Neuronal stem cell (in vitro differentiated cells): ENCODE measurements at regions not wholly inside any gene's neighbourhood (a gene's known extent, or its start where the extent isn't known, plus 50 kb on each side); places are given as distances from the start of the nearest gene placed in this dataset.
A peak's percentile ranks its signal among the peaks of the same experiment; 100 is the strongest.

Source experiments
- DNase-seq: peaks from one replicate; pipeline ENCODE4 v3.0.0-alpha.2; 2013; ENCODE audit warnings: low spot score
- H2AFZ ChIP-seq: one replicate; pipeline ENCODE4 v1.6.1; 2013; ENCODE audit warnings: mild to moderate bottlenecking, low read length, inconsistent platforms
- H2AK5ac ChIP-seq: 2 replicates; pipeline ENCODE4 v1.6.1; 2013; ENCODE audit warnings: low read depth, mild to moderate bottlenecking, inconsistent platforms, low read length, moderate library complexity, mixed read lengths
- H2BK120ac ChIP-seq: 2 replicates; pipeline ENCODE4 v1.6.1; 2013; ENCODE audit warnings: low read depth, mild to moderate bottlenecking, inconsistent platforms, low read length, moderate library complexity, mixed read lengths
- H2BK12ac ChIP-seq: one replicate; pipeline ENCODE4 v1.6.1; 2013; ENCODE audit warnings: low read length, inconsistent platforms
- H2BK15ac ChIP-seq: 2 replicates; pipeline ENCODE4 v1.6.1; 2013; ENCODE audit warnings: mild to moderate bottlenecking, low read length, inconsistent platforms, mixed read lengths
- H2BK5ac ChIP-seq: one replicate; pipeline ENCODE4 v1.6.1; 2013; ENCODE audit warnings: inconsistent platforms, mild to moderate bottlenecking, low read length, moderate library complexity
- H3K14ac ChIP-seq: one replicate; pipeline ENCODE4 v1.6.1; 2013; ENCODE audit warnings: low read length, inconsistent platforms
- H3K18ac ChIP-seq: 2 replicates; pipeline ENCODE4 v1.6.1; 2013; ENCODE audit warnings: low read length, inconsistent platforms
- H3K23ac ChIP-seq: 2 replicates; pipeline ENCODE4 v1.6.1; 2013; ENCODE audit warnings: low read depth, mild to moderate bottlenecking, mixed read lengths, low read length, inconsistent platforms; ENCODE audit not compliant: poor library complexity
- H3K27ac ChIP-seq: replicated peaks from 3 replicates; pipeline ENCODE4 v1.5.1; 2013; ENCODE audit warnings: low read length, inconsistent platforms
- H3K27me3 ChIP-seq, 3 experiments: 2 replicates each; pipeline ENCODE4 v1.6.1; 2013; ENCODE audit warnings: low read length in 3 of 3, mild to moderate bottlenecking in 2 of 3, inconsistent platforms in 1 of 3, low read depth in 1 of 3, mixed read lengths in 1 of 3, moderate library complexity in 1 of 3; ENCODE audit not compliant: control insufficient read depth in 3 of 3, insufficient read depth in 3 of 3
- H3K36me3 ChIP-seq, 2 donors: replicated peaks in 1 of 2; 2 replicates each; pipeline ENCODE4 v1.6.1; 2013; ENCODE audit warnings: low read length in 2 of 2; ENCODE audit not compliant: control insufficient read depth in 2 of 2, insufficient read depth in 2 of 2
- H3K4ac ChIP-seq: 2 replicates; pipeline ENCODE4 v1.6.1; 2013; ENCODE audit warnings: inconsistent platforms, mild to moderate bottlenecking, low read length, moderate library complexity
- H3K4me1 ChIP-seq, 2 donors: 1 replicate in 1 of 2; 2 replicates in 1 of 2; pipeline ENCODE4 v1.6.1; 2013; ENCODE audit warnings: low read length in 2 of 2, low read depth in 1 of 2; ENCODE audit not compliant: control insufficient read depth in 2 of 2, insufficient read depth in 1 of 2
- H3K4me2 ChIP-seq: one replicate; pipeline ENCODE4 v1.6.1; 2013; ENCODE audit warnings: mild to moderate bottlenecking, low read length, inconsistent platforms; ENCODE audit not compliant: insufficient read depth, poor library complexity, severe bottlenecking
- H3K4me3 ChIP-seq, 2 donors: 2 replicates each; pipeline ENCODE4 v1.5.1; 2013; ENCODE audit warnings: low read length in 2 of 2, mild to moderate bottlenecking in 2 of 2, inconsistent platforms in 1 of 2, moderate library complexity in 1 of 2
- H3K79me1 ChIP-seq: one replicate; pipeline ENCODE4 v1.6.1; 2013; ENCODE audit warnings: low read depth, mild to moderate bottlenecking, inconsistent platforms, low read length, moderate library complexity
- H3K9ac ChIP-seq: one replicate; pipeline ENCODE4 v1.6.1; 2013; ENCODE audit warnings: mild to moderate bottlenecking, low read depth, low read length, inconsistent platforms; ENCODE audit not compliant: poor library complexity
- H3K9me3 ChIP-seq, 2 donors: replicated peaks in 1 of 2; 2 replicates each; pipeline versions ENCODE3 to v1.6.1; 2013; ENCODE audit warnings: low read length in 2 of 2, mild to moderate bottlenecking in 2 of 2, inconsistent platforms in 1 of 2, low read depth in 1 of 2, mixed read lengths in 1 of 2, moderate library complexity in 1 of 2; ENCODE audit not compliant: control insufficient read depth in 2 of 2, insufficient read depth in 1 of 2
- H4K8ac ChIP-seq: one replicate; pipeline ENCODE4 v1.6.1; 2013; ENCODE audit warnings: low read depth, mild to moderate bottlenecking, inconsistent platforms, low read length, moderate library complexity
- H4K91ac ChIP-seq: one replicate; pipeline ENCODE4 v1.6.1; 2013; ENCODE audit warnings: low read length, low read depth, mild to moderate bottlenecking, inconsistent platforms; ENCODE audit not compliant: poor library complexity
- WGBS, 2 donors: extraction: QIAGEN DNeasy Blood & Tissue Kit; methylation state at CpG; one replicate each; pipeline ENCODE4 v1.1.7; 2013; ENCODE audit warnings: missing lambda C conversion rate in 2 of 2, mixed read lengths in 1 of 2; ENCODE audit not compliant: insufficient read length in 2 of 2, insufficient replicate concordance in 1 of 2; ENCODE audit errors: extremely low coverage in 2 of 2; 5-methylcytosine and 5-hydroxymethylcytosine counted together

DNA sequence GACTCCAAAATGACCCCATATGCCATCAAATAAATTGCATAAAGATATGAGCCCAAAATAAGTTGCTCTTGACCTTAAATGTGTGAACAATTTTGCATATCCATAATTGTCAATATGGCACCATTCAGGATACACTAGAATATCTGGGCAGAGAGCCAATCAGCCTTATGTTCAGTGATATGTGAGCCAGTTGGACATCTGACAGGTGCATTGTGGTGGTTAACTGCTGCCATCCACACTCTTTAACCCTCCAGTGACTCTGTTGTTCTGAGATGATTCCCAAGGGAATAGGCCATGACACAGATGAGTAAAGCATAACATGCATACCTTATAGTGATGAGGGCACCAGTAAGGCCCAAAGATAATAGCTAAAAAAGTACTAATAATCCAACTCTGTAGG lies 500.1 kb downstream of the PCDH18 start:
- no peak overlapping the region for H3K23ac ChIP-seq
- H2AFZ ChIP-seq: no peak overlapping the region
- H2BK120ac ChIP-seq: no peak overlapping the region
- no peaks in the 10 kb centered on the region for H3K27me3 ChIP-seq
- no peak overlapping the region for H3K9ac ChIP-seq
- no peak overlapping the region for H2AK5ac ChIP-seq
- H2BK5ac ChIP-seq: no peak overlapping the region
- no peak overlapping the region for H3K18ac ChIP-seq
- H3K36me3 ChIP-seq: no peaks in the 10 kb centered on the region
- H3K27ac ChIP-seq: no peak overlapping the region
- no peaks in the 10 kb centered on the region for H3K79me1 ChIP-seq
- H3K14ac ChIP-seq: no peak overlapping the region
- no peak overlapping the region for H2BK12ac ChIP-seq
- H3K9me3 ChIP-seq: no peaks in the 10 kb centered on the region
- H3K4ac ChIP-seq: no peak overlapping the region
- H2BK15ac ChIP-seq: no peak overlapping the region
- H4K8ac ChIP-seq: no peak overlapping the region
- no peak overlapping the region for H3K4me3 ChIP-seq
- H4K91ac ChIP-seq: no peak overlapping the region
- no peak for DNase-seq
- no peak overlapping the region for H3K4me2 ChIP-seq
- no peaks in the 10 kb centered on the region for H3K4me1 ChIP-seq

DNA sequence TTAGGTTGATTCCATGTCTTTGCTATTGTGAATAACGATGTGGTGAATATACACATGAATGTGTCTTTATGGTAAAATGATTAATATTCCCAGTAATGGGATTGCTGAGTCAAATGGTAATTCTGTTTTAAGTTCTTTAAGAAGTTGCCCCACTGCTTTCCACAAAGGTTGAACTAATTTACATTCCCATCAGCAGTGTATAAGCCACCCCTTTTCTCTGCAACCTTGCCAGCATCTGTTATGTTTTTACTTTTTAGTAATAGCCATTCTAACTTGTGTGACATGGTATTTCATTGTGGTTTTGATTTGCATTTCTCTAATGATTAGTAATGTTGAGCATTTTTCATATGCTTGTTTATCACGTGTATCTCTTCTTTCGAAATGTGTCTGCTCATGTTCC lies 503.3 kb downstream of the PCDH18 start:
- no CpG with 5 or more reads among the region's 3 CpGs for WGBS, 2 donors

DNA sequence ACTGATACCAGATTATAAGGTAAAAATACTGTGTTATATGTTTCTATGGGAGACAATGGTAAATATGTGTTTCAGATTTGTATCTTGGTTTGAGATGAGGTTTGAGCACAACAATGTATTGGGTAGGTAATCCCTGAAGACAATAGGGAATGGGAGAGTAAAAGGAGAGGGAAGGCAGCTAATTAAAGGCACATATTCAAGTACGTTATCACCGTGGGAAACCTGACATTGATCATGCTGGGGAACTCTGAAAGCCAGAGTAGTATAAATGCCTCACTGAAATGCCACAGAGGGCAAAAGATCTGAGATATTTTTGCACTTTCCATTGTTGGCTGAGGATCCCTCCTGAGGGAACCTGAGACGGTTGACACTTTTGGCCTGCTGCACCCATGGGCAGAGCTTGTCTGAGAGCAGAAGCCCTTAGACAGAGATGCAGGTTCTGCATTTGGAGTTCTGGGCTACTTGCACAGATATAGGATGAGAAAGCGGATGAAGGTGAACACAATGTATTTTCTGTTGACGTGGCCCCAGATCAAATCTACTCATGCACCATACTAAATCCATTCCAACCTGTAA lies 506.7 kb downstream of the PCDH18 start:
- Histone ChIP-seq H3K9me3 (no peaks in the 10 kb centered on the region), H2BK120ac (no peak overlapping the region), H3K23ac (no peak overlapping the region), H3K4me1 (peaks cover 0 to 2% of the 10 kb centered on the region in 2 donors), H3K27ac (no peak overlapping the region), H2AFZ (peak overlapping the region; percentile 35), H3K27me3 (no peaks in the 10 kb centered on the region), H2BK15ac (no peak overlapping the region), H2AK5ac (no peak overlapping the region), H3K9ac (no peak overlapping the region), H3K14ac (no peak overlapping the region), H4K8ac (no peak overlapping the region), H3K4me3 (no peak overlapping the region), H3K18ac (peak overlapping the region; percentile 72), H2BK5ac (no peak overlapping the region), H4K91ac (no peak overlapping the region), H3K4ac (no peak overlapping the region), H3K36me3 (no peaks in the 10 kb centered on the region), H2BK12ac (no peak overlapping the region), H3K4me2 (no peak overlapping the region), H3K79me1 (no peaks in the 10 kb centered on the region)
- no peak for DNase-seq
- WGBS, 2 donors: no CpG with 5 or more reads among the region's 5 CpGs

More for the DNA sequence above, 503.3 kb downstream of the PCDH18 start:
- no peak for DNase-seq
- Histone ChIP-seq H3K9me3 (no peaks in the 10 kb centered on the region), H3K4me3 (no peak overlapping the region), H3K4ac (no peak overlapping the region), H3K9ac (no peak overlapping the region), H4K91ac (no peak overlapping the region), H2BK5ac (no peak overlapping the region), H3K27ac (no peak overlapping the region), H3K79me1 (no peaks in the 10 kb centered on the region), H2BK120ac (no peak overlapping the region), H2BK12ac (no peak overlapping the region), H2AFZ (no peak overlapping the region), H3K36me3 (no peaks in the 10 kb centered on the region), H3K23ac (no peak overlapping the region), H3K14ac (no peak overlapping the region), H4K8ac (no peak overlapping the region), H3K18ac (no peak overlapping the region), H3K4me2 (no peak overlapping the region), H2BK15ac (no peak overlapping the region), H3K4me1 (peaks cover 0 to 2% of the 10 kb centered on the region in 2 donors), H2AK5ac (no peak overlapping the region), H3K27me3 (no peaks in the 10 kb centered on the region)

DNA sequence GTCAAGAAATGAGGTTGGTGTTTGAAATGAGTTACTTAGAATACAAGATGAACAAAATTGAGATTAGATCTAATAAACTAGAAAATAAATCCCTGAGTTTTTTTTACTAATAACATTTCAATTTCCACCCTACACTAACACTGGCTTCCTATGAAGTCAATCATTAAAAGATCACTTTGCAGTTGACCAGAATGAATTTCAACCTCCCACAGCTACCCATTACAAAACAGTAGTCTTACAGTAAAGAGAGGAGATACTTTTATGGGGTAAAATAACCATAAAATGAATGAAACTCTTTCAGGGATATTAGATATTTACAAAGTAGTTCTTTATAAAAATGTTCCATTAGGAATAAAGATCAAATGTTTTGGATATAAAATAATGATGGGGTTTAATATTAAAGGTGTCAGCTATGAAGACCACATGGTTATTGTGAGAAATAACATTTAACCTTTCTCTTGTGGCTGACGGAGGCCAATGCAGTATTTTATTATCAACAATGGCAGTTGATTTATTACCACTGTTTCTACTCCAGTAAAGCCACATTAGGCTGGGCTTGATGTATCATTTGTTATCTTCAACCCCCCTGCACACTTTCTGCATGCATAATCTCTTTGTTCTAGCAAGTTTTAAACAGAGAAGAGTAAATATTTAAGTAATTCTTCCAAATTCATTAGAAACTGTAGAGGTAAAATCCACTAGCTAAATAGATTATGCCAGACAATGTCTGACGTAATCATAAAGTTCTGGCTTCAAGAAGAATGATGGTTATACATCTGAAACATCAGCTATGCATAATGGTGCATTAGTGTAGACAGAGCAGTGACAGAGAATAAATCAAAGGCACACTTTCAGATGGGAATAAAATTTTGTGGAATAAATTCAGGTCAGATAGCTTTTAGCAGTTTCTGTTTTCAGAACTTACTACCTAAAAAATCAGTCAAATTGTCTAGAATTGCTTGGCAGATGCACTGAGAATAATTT lies 516.6 kb downstream of the PCDH18 start:
- Histone ChIP-seq H4K8ac (no peak overlapping the region), H2BK120ac (no peak overlapping the region), H3K14ac (no peak overlapping the region), H3K4ac (no peak overlapping the region), H2BK12ac (no peak overlapping the region), H4K91ac (no peak overlapping the region), H3K18ac (no peak overlapping the region), H3K79me1 (no peaks in the 10 kb centered on the region), H2BK5ac (no peak overlapping the region), H3K4me3 (no peak overlapping the region), H3K27me3 (no peaks in the 10 kb centered on the region), H3K4me1 (no peaks in the 10 kb centered on the region), H3K23ac (no peak overlapping the region), H2AFZ (no peak overlapping the region), H2BK15ac (no peak overlapping the region), H3K36me3 (no peaks in the 10 kb centered on the region), H3K27ac (no peak overlapping the region), H2AK5ac (no peak overlapping the region), H3K9ac (no peak overlapping the region), H3K4me2 (no peak overlapping the region), H3K9me3 (no peaks in the 10 kb centered on the region)
- no CpG with 5 or more reads among the region's 2 CpGs for WGBS, 2 donors
- DNase-seq: no peak
